ENCODE measurements at regions not wholly inside any gene's neighbourhood (a gene's known extent, or its start where the extent isn't known, plus 50 kb on each side); places are given as distances from the start of the nearest gene placed in this dataset.

GRCh38 chr1:81237473-81238089, 563.2 kb upstream of the ADGRL2 start:
- H3K9me3 Mint-ChIP-seq = no peaks in the 10 kb centered on the region
- TF ChIP-seq, protein P1, sequence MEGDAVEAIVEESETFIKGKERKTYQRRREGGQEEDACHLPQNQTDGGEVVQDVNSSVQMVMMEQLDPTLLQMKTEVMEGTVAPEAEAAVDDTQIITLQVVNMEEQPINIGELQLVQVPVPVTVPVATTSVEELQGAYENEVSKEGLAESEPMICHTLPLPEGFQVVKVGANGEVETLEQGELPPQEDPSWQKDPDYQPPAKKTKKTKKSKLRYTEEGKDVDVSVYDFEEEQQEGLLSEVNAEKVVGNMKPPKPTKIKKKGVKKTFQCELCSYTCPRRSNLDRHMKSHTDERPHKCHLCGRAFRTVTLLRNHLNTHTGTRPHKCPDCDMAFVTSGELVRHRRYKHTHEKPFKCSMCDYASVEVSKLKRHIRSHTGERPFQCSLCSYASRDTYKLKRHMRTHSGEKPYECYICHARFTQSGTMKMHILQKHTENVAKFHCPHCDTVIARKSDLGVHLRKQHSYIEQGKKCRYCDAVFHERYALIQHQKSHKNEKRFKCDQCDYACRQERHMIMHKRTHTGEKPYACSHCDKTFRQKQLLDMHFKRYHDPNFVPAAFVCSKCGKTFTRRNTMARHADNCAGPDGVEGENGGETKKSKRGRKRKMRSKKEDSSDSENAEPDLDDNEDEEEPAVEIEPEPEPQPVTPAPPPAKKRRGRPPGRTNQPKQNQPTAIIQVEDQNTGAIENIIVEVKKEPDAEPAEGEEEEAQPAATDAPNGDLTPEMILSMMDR (IDR thresholded peaks at IDR 0.05) = no peak
- H3K4me1 Mint-ChIP-seq (ENCODE audit: low read depth) = no peaks in the 10 kb centered on the region
- DNase-seq = no peak
- H3K27ac Mint-ChIP-seq = no peak overlapping the region
- peaks cover 2% of the 10 kb centered on the region; the same call in 1 of the 2 replicates for H3K27me3 Mint-ChIP-seq (ENCODE audit: insufficient read depth)
- H3K36me3 Mint-ChIP-seq (ENCODE audit: low read depth) = no peaks in the 10 kb centered on the region
- peak overlapping the region; percentile 14; the same call in 1 of the 2 replicates for H3K4me3 Mint-ChIP-seq

GRCh38 chr1:81234237-81234636, 566.5 kb upstream of the ADGRL2 start:
- no peaks in the 10 kb centered on the region for H3K36me3 Mint-ChIP-seq (ENCODE audit: low read depth)
- DNase-seq = no peak
- TF ChIP-seq, protein P1 (IDR thresholded peaks at IDR 0.05) = no peak
- no peaks in the 10 kb centered on the region for H3K9me3 Mint-ChIP-seq
- peaks cover 16% of the 10 kb centered on the region; the same call in 1 of the 2 replicates for H3K4me1 Mint-ChIP-seq (ENCODE audit: low read depth)
- H3K27me3 Mint-ChIP-seq (ENCODE audit: insufficient read depth) = peaks cover 2% of the 10 kb centered on the region; the same call in 1 of the 2 replicates
- H3K4me3 Mint-ChIP-seq = no peak overlapping the region
- H3K27ac Mint-ChIP-seq = no peak overlapping the region

GRCh38 chr1:81233591-81233990, 567.1 kb upstream of the ADGRL2 start:
- DNase-seq = no peak
- Mint-ChIP-seq H3K4me3 (no peak overlapping the region), H3K4me1 (ENCODE audit: low read depth) (peaks cover 16% of the 10 kb centered on the region; the same call in 1 of the 2 replicates), H3K9me3 (no peaks in the 10 kb centered on the region), H3K27ac (no peak overlapping the region), H3K36me3 (ENCODE audit: low read depth) (no peaks in the 10 kb centered on the region), H3K27me3 (ENCODE audit: insufficient read depth) (peaks cover 2% of the 10 kb centered on the region; the same call in 1 of the 2 replicates)
- TF ChIP-seq, protein P1 (IDR thresholded peaks at IDR 0.05) = no peak

DNA sequence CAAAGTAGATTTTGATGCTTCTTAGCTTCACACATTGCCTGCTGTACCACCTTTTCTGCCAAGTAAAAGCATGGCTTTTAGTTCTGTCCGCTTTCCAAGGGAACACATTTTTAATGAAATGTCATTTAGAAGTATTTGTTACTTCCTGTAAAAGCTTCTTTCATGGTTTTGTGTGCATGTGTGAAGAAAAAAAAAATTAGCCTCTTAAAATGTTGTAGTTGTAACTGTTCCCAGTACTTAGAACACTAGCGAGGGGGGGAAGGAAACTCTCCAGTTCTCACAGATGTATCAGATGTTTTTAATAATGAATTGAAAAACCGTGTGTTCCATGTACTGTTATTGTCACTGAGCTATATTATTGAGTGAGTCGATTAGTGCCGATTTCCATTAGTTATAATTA, 568.3 kb upstream of the ADGRL2 start:
- no peak overlapping the region for H3K27ac Mint-ChIP-seq
- TF ChIP-seq, protein P1 (IDR thresholded peaks at IDR 0.05) = no peak
- no peaks in the 10 kb centered on the region for H3K9me3 Mint-ChIP-seq
- no peaks in the 10 kb centered on the region for H3K27me3 Mint-ChIP-seq (ENCODE audit: insufficient read depth)
- H3K4me3 Mint-ChIP-seq = no peak overlapping the region
- peaks cover 16% of the 10 kb centered on the region; the same call in 1 of the 2 replicates for H3K4me1 Mint-ChIP-seq (ENCODE audit: low read depth)
- DNase-seq = no peak
- H3K36me3 Mint-ChIP-seq (ENCODE audit: low read depth) = no peaks in the 10 kb centered on the region

GRCh38 chr1:81231729-81232038, 569.0 kb upstream of the ADGRL2 start:
- peak overlapping the region; percentile 35; the same call in 1 of the 2 replicates for H3K4me3 Mint-ChIP-seq
- peaks cover 16% of the 10 kb centered on the region; the same call in 1 of the 2 replicates for H3K4me1 Mint-ChIP-seq (ENCODE audit: low read depth)
- H3K36me3 Mint-ChIP-seq (ENCODE audit: low read depth) = no peaks in the 10 kb centered on the region
- no peaks in the 10 kb centered on the region for H3K9me3 Mint-ChIP-seq
- H3K27ac Mint-ChIP-seq = no peak overlapping the region
- peak; percentile 19 for DNase-seq
- TF ChIP-seq, protein P1 (IDR thresholded peaks at IDR 0.05) = no peak
- H3K27me3 Mint-ChIP-seq (ENCODE audit: insufficient read depth) = no peaks in the 10 kb centered on the region

Measured in HFFc6 (cell line).